Stimulated activated naive B cell treated with anti-CD40 and anti-IgM and Interleukin-4, amounts not matched to agents 10 μg/mL and 1 μg/mL and 100 μg/mL, for 72 hours (primary cell): ENCODE measurements at regions not wholly inside any gene's neighbourhood (a gene's known extent, or its start where the extent isn't known, plus 50 kb on each side); places are given as distances from the start of the nearest gene placed in this dataset.
A peak's percentile ranks its signal among the peaks of the same experiment; 100 is the strongest.

ENCODE experiments used
- ATAC-seq, 2 donors: fragments of 150-1000 bp; cut with Tn5 transposase; replicated peaks; 2 replicates each; pipeline ENCODE4 v1.10.0; 2021; ENCODE audit warnings: moderate library complexity in 1 of 2
- DNase-seq: peaks from one replicate; pipeline ENCODE4 v3.0.0; 2021
- H3K27ac Mint-ChIP-seq: one replicate; pipeline ENCODE4 v1.8.0; 2022; ENCODE audit warnings: mild to moderate bottlenecking, mixed read lengths
- H3K27me3 Mint-ChIP-seq, 2 donors: one replicate each; pipeline ENCODE4 v1.8.0; 2022; ENCODE audit warnings: mixed read lengths in 2 of 2
- H3K36me3 Mint-ChIP-seq, 2 donors: one replicate each; pipeline ENCODE4 v1.8.0; 2022; ENCODE audit warnings: mixed read lengths in 2 of 2, mild to moderate bottlenecking in 1 of 2
- H3K4me1 Mint-ChIP-seq, 2 donors: one replicate each; pipeline ENCODE4 v1.8.0; 2022; ENCODE audit warnings: mixed read lengths in 2 of 2, mild to moderate bottlenecking in 1 of 2
- H3K4me3 Mint-ChIP-seq, 2 donors: one replicate each; pipeline ENCODE4 v1.8.0; 2022; ENCODE audit warnings: mild to moderate bottlenecking in 2 of 2, mixed read lengths in 2 of 2, moderate library complexity in 1 of 2
- H3K9me3 Mint-ChIP-seq, 2 donors: one replicate each; pipeline ENCODE4 v1.8.0; 2022; ENCODE audit warnings: mixed read lengths in 2 of 2, mild to moderate bottlenecking in 1 of 2

DNA sequence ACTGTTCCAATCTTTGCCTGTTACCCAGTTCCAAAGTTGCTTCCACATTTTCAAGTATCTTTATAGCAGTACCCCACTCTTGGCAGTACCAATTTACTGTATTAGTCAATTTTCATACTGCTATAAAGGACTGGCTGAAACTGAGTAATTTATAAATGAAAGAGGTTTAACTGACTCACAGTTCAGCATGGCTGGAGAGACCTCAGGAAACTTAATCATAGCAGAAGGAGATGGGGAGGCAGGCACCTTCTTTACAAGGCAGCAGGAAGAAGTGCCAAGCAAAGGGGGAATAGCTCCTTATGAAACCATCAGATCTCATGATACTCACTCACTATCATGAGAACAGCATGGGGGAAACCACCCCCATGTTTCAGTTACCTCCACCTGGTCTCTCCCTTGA, 215.0 kb downstream of the SNAPC1 start:
- DNase-seq (no peak), ATAC-seq (no peak)
- peaks cover 6 to 8% of the 10 kb centered on the region in 2 donors for H3K27me3 Mint-ChIP-seq
- no peak overlapping the region for H3K4me3 Mint-ChIP-seq
- H3K36me3 Mint-ChIP-seq: peaks cover 4 to 5% of the 10 kb centered on the region in 2 donors
- peaks cover 13 to 20% of the 10 kb centered on the region in 2 donors for H3K9me3 Mint-ChIP-seq
- H3K4me1 Mint-ChIP-seq: no peaks in the 10 kb centered on the region
- no peak overlapping the region for H3K27ac Mint-ChIP-seq

DNA sequence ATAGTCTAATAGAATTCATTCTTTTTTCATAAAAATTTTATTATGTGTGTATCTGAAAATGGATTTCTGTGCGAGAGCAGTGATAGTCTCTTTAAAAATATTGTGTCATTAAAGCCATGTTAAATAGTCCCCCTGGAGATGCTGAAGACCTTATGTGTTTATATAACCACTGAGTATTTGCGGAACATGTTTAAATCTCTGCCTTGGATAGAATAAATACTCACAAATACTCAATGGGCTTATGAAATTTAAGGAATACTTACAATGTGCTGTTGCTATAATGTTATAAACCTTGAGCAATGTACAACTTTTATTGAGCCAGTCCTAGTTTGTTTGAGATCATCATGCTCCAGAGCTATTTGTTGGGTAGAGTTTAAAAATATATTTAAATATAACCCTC, 226.0 kb downstream of the SNAPC1 start:
- ATAC-seq (no peak), DNase-seq (no peak)
- H3K9me3 Mint-ChIP-seq: no peaks in the 10 kb centered on the region
- H3K4me3 Mint-ChIP-seq: no peak overlapping the region
- no peaks in the 10 kb centered on the region for H3K36me3 Mint-ChIP-seq
- H3K27me3 Mint-ChIP-seq: peaks cover 0 to 8% of the 10 kb centered on the region in 2 donors
- no peak overlapping the region for H3K27ac Mint-ChIP-seq
- H3K4me1 Mint-ChIP-seq: no peaks in the 10 kb centered on the region

DNA sequence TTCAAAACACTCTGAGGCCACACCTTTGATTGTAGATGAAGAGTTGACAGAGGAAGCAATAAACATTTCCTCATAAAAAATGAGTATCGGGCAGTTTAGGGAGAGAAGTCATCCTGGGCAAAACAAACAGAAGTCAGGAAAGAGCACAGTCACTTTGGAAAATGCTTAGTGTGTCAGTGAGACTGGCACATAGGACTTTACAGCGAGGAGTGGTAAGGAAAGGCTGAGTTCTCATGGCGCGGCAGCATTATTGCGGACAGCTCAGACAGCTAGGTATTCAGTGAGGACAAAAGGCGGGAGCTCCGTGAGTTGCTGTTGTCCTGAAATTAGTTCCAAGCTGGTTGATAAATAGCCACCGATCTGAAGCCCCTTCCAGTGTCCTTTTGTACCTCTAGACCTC, 229.9 kb downstream of the SNAPC1 start:
- no peaks in the 10 kb centered on the region for H3K4me1 Mint-ChIP-seq
- peaks cover 0 to 8% of the 10 kb centered on the region in 2 donors for H3K27me3 Mint-ChIP-seq
- no peaks in the 10 kb centered on the region for H3K36me3 Mint-ChIP-seq
- ATAC-seq (no peak), DNase-seq (no peak)
- H3K4me3 Mint-ChIP-seq: no peak overlapping the region
- no peaks in the 10 kb centered on the region for H3K9me3 Mint-ChIP-seq
- H3K27ac Mint-ChIP-seq: no peak overlapping the region

DNA sequence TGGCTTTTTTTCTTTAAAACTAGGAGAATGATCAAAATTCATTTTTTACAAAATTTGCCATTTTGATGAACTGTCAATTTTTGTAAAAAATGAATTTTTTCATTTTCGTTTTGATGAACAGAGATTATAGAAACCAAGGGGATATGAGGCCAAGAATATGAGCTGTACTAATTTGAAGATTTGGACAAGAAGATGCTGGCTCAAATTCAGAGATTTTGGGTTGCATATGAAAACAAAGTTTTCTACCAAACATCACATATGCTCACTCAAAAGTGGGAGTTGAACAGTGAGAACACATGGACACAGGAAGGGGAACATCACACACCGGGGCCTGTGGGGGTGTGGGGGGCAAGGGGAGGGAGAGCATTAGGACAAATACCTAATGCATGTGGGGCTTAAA, 230.7 kb downstream of the SNAPC1 start:
- Mint-ChIP-seq H3K27ac (no peak overlapping the region), H3K4me3 (no peak overlapping the region), H3K4me1 (no peaks in the 10 kb centered on the region), H3K9me3 (no peaks in the 10 kb centered on the region), H3K27me3 (peaks cover 0 to 8% of the 10 kb centered on the region in 2 donors), H3K36me3 (no peaks in the 10 kb centered on the region)
- ATAC-seq (no peak), DNase-seq (no peak)

DNA sequence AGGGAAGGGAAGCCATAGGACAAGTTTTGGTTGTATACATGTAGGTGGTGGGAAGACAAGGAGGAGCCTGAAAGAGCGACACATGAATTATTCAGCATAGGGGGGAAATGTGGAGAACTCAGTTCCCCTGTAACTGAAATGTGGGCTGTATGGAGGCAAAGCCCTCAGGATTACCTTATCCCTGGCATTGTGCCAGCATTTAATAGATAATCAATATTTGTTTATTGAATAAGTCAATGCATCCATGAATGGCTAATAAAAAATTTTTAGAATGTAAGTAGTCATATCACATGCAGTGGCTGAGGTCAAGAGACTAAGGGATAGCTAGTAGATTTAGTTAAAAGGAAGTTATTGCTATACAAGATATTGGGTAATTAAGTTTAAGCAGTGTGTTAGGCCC, 232.4 kb downstream of the SNAPC1 start:
- no peak for DNase-seq
- no peaks in the 10 kb centered on the region for H3K36me3 Mint-ChIP-seq
- ATAC-seq: no peak
- no peak overlapping the region for H3K4me3 Mint-ChIP-seq
- no peaks in the 10 kb centered on the region for H3K9me3 Mint-ChIP-seq
- peaks cover 0 to 8% of the 10 kb centered on the region in 2 donors for H3K27me3 Mint-ChIP-seq
- H3K4me1 Mint-ChIP-seq: no peaks in the 10 kb centered on the region
- no peak overlapping the region for H3K27ac Mint-ChIP-seq

DNA sequence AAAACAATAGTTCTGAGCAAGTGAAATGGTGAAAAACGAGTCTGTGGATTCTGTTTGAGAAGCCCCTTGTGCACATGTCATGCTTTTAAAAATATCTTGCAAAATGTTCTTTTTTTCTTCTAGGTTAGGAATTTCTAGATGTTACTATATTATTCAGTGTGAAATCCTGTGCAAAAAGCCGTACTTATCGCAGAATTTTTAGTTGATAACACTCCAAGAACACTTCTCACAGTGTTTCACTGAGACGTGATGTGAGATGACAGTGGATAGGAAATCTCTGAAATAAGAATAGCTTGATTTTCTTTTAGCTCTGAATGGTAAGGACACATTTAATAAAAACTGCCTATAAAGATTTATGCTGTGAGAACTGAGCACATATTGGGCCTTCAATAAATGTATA, 234.5 kb downstream of the SNAPC1 start:
- DNase-seq (no peak), ATAC-seq (no peak)
- Mint-ChIP-seq H3K27me3 (peaks cover 5 to 12% of the 10 kb centered on the region in 2 donors), H3K27ac (no peak overlapping the region), H3K4me3 (no peak overlapping the region), H3K4me1 (no peaks in the 10 kb centered on the region), H3K36me3 (peaks cover 2 to 5% of the 10 kb centered on the region in 2 donors), H3K9me3 (peaks cover 4 to 5% of the 10 kb centered on the region in 2 donors)

DNA sequence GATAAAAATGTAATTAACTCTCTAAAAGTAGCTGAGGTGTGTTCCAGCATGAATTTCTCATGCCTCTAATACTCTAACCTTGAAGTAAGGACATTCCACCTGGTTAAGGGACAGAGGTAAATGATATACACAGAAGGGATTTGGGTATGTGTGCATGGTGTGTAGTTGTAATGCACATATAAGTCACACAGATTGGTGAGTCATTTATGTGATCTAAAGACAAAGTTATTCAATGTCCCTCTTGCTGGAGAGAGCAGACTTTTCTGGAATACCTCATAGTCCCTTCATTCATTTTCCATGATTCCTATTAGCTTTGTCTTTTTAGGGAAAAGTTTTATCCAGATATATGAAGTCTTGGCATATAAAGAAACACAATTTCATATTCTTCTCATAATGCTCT, 234.9 kb downstream of the SNAPC1 start:
- peaks cover 9 to 12% of the 10 kb centered on the region in 2 donors for H3K27me3 Mint-ChIP-seq
- ATAC-seq: no peak
- H3K4me3 Mint-ChIP-seq: no peak overlapping the region

DNA sequence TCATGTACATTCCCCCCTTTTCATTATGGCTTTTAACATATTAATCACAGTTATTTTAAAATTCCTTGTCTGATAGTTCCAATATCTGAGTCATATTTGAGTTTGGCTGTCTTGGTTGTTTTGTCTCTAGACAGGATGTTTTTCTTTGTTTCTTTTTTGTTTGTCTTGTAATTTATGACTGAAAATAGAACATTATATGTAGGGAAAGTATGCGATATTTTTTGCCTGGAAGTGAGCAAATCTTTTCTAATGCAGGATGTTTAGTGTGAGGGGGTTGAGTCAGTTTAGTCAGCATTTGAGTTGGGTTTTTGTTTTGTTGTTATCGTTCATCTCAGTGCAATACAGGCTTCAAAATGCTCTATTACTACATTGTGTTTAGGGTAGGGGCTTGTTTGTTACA, 239.7 kb downstream of the SNAPC1 start:
- Mint-ChIP-seq H3K27me3 (peaks cover 16 to 19% of the 10 kb centered on the region in 2 donors), H3K27ac (no peak overlapping the region), H3K36me3 (peaks cover 16 to 24% of the 10 kb centered on the region in 2 donors), H3K4me3 (no peak overlapping the region), H3K4me1 (peaks cover 6 to 16% of the 10 kb centered on the region in 2 donors), H3K9me3 (peaks cover 25 to 27% of the 10 kb centered on the region in 2 donors)
- DNase-seq: no peak
- no peak for ATAC-seq

More for the DNA sequence above, 234.9 kb downstream of the SNAPC1 start:
- Mint-ChIP-seq H3K9me3 (peaks cover 9% of the 10 kb centered on the region in 2 donors), H3K27ac (no peak overlapping the region), H3K4me1 (peaks cover 0 to under 1% of the 10 kb centered on the region in 2 donors), H3K36me3 (peaks cover 5 to 9% of the 10 kb centered on the region in 2 donors)
- no peak for DNase-seq

DNA sequence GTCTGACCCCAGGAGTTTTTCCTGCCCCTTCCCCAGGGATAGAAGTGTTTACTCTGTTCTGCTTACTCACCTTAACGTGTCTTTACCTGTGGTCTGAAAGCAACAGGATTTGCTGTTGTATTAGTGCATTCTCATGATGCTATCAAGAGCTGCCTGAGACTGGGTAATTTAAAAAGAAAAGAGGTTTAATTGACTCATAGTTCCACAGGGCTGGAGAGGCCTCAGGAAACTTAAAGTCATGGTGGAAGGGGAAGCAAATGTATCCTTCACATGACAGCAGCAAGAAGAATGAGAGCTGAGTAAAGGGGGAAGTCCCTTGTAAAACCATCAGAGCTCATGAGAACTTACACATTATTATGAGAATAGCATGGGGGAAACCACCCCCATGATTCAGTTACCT, 240.4 kb downstream of the SNAPC1 start:
- Mint-ChIP-seq H3K36me3 (peaks cover 16 to 24% of the 10 kb centered on the region in 2 donors), H3K27ac (no peak overlapping the region), H3K27me3 (peaks cover 16 to 19% of the 10 kb centered on the region in 2 donors), H3K4me1 (peaks cover 6 to 16% of the 10 kb centered on the region in 2 donors), H3K9me3 (peaks cover 25 to 27% of the 10 kb centered on the region in 2 donors), H3K4me3 (no peak overlapping the region)
- ATAC-seq (peak; percentile 84 to 95), DNase-seq (peak; percentile 23)

DNA sequence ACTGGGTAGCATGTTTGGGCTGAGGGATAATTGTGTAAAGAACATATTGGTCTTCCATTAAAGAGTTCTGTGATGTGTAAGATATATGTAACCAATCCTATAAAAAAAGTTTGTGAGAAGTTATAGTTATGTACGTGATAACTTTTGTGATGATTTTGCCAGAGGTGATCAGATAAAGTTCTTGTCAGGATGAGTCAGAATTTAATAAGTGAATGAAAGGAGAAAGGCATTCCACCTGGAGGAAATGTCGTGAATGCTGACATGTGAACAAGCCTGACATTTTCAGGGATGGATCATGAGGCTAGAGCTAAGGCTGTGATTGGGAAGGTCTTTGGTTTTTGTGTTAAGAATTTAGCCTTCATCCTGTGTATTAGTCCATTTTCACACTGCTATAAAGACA, 241.5 kb downstream of the SNAPC1 start:
- DNase-seq: no peak
- Mint-ChIP-seq H3K27me3 (peaks cover 19 to 26% of the 10 kb centered on the region in 2 donors), H3K4me3 (no peak overlapping the region), H3K4me1 (peaks cover 8 to 21% of the 10 kb centered on the region in 2 donors), H3K36me3 (peaks cover 16 to 24% of the 10 kb centered on the region in 2 donors), H3K27ac (no peak overlapping the region), H3K9me3 (peaks cover 27% of the 10 kb centered on the region in 2 donors)
- no peak for ATAC-seq

DNA sequence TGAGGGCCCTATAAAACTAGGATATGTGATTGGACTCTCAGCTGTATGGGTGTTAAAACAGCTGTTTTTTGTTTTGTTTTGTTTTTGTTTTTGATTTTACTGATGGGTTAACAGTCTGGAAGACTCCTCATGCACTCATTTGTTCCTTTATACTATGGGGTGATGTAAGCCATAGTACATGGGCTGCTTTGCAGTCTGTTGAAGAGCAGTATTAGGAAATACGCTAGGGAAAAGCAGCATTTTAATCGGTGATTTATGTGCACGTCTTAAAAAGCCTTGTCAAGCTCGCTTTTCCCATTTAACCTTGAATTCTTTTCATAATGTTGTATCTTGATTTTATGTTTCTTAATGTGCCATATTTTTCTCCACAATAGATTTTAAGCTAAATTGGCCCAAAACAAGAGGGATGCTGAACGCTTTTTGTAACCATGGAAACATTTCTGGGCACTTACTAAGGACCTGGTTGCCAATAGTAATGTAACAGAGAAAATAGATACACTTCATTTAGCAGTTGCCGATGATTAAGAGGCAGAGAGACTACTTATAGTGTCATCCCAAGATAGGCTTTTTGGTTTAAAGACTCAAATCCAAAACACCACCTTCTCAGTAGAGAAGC, 244.0 kb downstream of the SNAPC1 start:
- no peak overlapping the region for H3K4me3 Mint-ChIP-seq
- DNase-seq (no peak), ATAC-seq (no peak)
- H3K27me3 Mint-ChIP-seq: peaks cover 19 to 25% of the 10 kb centered on the region in 2 donors
- peaks cover 8 to 21% of the 10 kb centered on the region in 2 donors for H3K4me1 Mint-ChIP-seq
- H3K27ac Mint-ChIP-seq: no peak overlapping the region
- peaks cover 16 to 24% of the 10 kb centered on the region in 2 donors for H3K36me3 Mint-ChIP-seq
- H3K9me3 Mint-ChIP-seq: peaks cover 27% of the 10 kb centered on the region in 2 donors

DNA sequence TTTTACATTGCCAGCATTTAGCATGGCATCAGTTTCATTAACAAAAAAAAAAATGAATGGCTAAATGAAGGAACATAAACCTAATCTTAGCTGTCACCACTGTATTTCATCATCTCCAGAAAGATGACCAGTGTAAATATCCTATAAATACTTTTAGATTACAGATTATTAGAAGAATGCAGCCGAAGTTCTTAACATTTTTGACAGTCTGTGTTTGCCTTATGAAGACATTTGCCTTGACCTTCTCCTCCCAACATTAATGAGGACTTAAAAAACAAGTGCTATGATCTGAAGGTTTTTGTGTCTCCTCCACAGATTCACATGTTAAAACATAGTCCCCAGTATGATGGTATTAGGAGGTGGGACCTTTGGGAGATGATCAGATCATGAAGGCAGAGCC, 253.0 kb downstream of the SNAPC1 start:
- Mint-ChIP-seq H3K4me3 (no peak overlapping the region), H3K36me3 (no peaks in the 10 kb centered on the region), H3K27me3 (peaks cover 16 to 17% of the 10 kb centered on the region in 2 donors)

DNA sequence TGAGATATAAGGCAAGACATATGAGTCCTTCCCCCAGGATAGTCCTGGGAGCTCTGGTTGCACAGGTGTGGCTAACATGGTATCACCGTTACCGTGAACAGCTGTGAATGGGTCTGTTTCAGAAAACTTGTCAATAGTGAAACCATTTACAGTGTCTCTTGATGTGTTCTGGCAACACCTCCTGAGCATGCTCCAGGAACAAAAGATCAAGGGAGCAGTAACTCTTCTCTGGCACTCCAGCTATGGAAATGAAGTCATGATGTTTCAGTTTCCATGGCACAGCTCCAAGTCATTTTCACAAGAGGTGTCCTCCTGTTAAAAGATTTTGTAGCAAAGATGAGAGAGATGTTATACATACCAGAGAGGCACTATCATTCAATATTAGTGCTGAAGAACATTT, 253.7 kb downstream of the SNAPC1 start:
- H3K27me3 Mint-ChIP-seq: peaks cover 16 to 17% of the 10 kb centered on the region in 2 donors
- DNase-seq: no peak

More for the DNA sequence above, 253.0 kb downstream of the SNAPC1 start:
- H3K27ac Mint-ChIP-seq: no peak overlapping the region
- H3K9me3 Mint-ChIP-seq: peaks cover 6 to 8% of the 10 kb centered on the region in 2 donors
- DNase-seq (no peak), ATAC-seq (no peak)
- H3K4me1 Mint-ChIP-seq: no peaks in the 10 kb centered on the region

DNA sequence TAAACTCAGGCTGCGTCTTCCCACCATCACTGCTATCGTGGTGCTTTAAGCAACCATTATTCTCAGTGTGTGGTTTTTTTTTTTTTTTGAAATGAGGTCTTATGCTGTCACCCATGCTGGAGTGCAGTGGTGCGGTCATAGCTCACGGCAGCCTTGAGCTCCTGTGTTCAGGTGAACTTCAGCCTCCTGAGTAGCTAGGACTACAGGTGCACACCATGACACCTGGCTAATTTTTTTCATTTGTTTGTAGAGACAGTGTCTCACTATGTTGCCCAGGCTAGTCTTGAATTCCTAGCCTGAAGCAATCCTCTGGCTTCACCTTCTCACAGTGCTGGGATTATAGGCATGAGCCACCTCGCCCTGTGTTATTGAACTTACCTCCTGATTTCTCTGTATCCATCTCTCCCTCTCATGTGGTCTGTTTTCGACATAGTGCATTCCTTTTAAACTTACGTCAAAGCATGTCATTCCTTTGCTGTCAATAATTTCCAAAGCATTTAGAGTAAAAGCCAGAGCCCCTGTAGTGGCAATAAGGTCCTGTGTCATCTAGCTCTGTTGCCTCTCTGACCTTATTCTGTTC, 255.5 kb downstream of the SNAPC1 start:
- no peaks in the 10 kb centered on the region for H3K36me3 Mint-ChIP-seq
- peaks cover 0 to 4% of the 10 kb centered on the region in 2 donors for H3K4me1 Mint-ChIP-seq
- ATAC-seq: no peak
- H3K4me3 Mint-ChIP-seq: no peak overlapping the region
- DNase-seq: no peak
- H3K27ac Mint-ChIP-seq: no peak overlapping the region
- H3K27me3 Mint-ChIP-seq: peaks cover 11 to 12% of the 10 kb centered on the region in 2 donors
- peaks cover 1 to 3% of the 10 kb centered on the region in 2 donors for H3K9me3 Mint-ChIP-seq

More for the DNA sequence above, 253.7 kb downstream of the SNAPC1 start:
- Mint-ChIP-seq H3K9me3 (peaks cover 6 to 8% of the 10 kb centered on the region in 2 donors), H3K4me3 (no peak overlapping the region), H3K4me1 (no peaks in the 10 kb centered on the region), H3K36me3 (no peaks in the 10 kb centered on the region), H3K27ac (no peak overlapping the region)
- no peak for ATAC-seq

DNA sequence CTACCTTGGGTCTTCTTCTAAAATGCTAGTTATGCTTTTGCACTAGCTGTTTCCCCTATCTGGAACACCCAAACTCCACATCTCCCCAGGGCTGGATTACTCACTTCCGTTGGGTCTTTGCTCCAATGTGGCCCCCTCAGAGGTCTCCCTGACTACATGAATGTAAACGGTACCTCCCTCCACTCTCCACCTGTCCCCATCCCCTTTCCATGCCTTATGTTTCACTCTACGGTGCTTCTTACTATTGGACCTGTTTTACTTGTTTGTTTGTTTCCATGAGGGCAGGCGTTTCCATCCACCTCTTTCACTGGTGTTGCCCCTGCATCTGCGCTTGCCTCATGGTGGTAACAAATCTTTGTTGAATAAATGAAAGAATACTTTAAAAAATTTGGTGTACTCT, 256.4 kb downstream of the SNAPC1 start:
- Mint-ChIP-seq H3K4me3 (no peak overlapping the region), H3K36me3 (no peaks in the 10 kb centered on the region), H3K27ac (no peak overlapping the region), H3K9me3 (peaks cover 1 to 3% of the 10 kb centered on the region in 2 donors), H3K4me1 (peaks cover 0 to 4% of the 10 kb centered on the region in 2 donors), H3K27me3 (peaks cover 11 to 12% of the 10 kb centered on the region in 2 donors)
- DNase-seq (no peak), ATAC-seq (no peak)
